ENCODE measurements at regions not wholly inside any gene's neighbourhood (a gene's known extent, or its start where the extent isn't known, plus 50 kb on each side); places are given as distances from the start of the nearest gene placed in this dataset.

DNA sequence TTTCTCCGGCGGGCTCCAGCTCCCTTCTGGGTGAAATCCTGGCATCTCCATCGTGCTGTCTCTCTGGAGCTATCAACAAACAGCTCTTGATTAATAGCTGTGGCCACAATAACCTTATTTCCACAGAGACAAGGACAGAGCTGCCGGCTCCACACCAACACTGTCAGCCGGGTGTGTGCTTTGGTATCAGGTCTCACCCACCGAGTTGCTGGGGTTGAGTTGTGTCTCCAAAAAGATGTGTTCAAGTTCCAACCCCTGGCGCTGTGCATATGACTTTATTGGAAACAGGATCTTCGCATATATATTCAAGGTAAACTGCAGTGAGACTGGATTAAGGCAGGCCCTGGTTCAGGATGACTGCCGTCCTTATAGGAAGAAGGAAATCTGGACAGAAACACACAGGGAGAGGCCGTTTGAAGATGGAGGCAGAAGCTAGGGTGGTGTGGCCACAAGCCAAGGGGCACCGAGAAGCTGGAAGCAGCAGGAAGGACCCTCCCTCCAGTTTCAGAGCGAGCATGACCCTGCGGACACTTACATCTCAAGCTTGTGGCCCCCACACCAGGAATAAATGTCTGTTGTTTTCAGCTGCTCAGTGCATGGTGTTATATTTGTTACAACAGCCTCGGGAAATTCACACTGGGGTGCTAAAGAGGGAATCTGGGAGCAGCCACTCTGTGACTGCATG, 88.4 kb upstream of the TMPRSS2 start:
- Histone ChIP-seq H3K36me3 (no peaks in the 10 kb centered on the region), H3K9ac (no peak overlapping the region), H3F3A (ENCODE audit: low read depth) (no peaks in the 10 kb centered on the region), H3K27me3 (peaks cover 7% of the 10 kb centered on the region), H3K27ac (no peak overlapping the region), H3K9me3 (ENCODE audit: low read depth) (no peaks in the 10 kb centered on the region), H3K79me2 (ENCODE audit: low read depth) (no peaks in the 10 kb centered on the region), H3K4me2 (no peak overlapping the region), H3K4me1 (no peaks in the 10 kb centered on the region), H4K20me1 (ENCODE audit: low read depth) (no peaks in the 10 kb centered on the region), H2AFZ (replicated peaks) (no peak overlapping the region), H3K4me3 (no peak overlapping the region)
- Mint-ChIP-seq H3K27me3 (ENCODE audit: insufficient read depth, low read depth) (no peaks in the 10 kb centered on the region), H3K9me3 (peaks cover 2% of the 10 kb centered on the region), H3K27ac (no peak overlapping the region), H3K4me3 (no peak overlapping the region), H3K4me1 (no peaks in the 10 kb centered on the region), H3K36me3 (no peaks in the 10 kb centered on the region)
- no peak for TF ChIP-seq EZH2phosphoT487 (IDR thresholded peaks at IDR 0.05)
- TF ChIP-seq, protein P1, sequence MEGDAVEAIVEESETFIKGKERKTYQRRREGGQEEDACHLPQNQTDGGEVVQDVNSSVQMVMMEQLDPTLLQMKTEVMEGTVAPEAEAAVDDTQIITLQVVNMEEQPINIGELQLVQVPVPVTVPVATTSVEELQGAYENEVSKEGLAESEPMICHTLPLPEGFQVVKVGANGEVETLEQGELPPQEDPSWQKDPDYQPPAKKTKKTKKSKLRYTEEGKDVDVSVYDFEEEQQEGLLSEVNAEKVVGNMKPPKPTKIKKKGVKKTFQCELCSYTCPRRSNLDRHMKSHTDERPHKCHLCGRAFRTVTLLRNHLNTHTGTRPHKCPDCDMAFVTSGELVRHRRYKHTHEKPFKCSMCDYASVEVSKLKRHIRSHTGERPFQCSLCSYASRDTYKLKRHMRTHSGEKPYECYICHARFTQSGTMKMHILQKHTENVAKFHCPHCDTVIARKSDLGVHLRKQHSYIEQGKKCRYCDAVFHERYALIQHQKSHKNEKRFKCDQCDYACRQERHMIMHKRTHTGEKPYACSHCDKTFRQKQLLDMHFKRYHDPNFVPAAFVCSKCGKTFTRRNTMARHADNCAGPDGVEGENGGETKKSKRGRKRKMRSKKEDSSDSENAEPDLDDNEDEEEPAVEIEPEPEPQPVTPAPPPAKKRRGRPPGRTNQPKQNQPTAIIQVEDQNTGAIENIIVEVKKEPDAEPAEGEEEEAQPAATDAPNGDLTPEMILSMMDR (IDR thresholded peaks at IDR 0.05) = no peak
- no peak for TF ChIP-seq EZH2 (IDR thresholded peaks at IDR 0.05)
- DNase-seq (ENCODE audit: low spot score) = no peak

DNA sequence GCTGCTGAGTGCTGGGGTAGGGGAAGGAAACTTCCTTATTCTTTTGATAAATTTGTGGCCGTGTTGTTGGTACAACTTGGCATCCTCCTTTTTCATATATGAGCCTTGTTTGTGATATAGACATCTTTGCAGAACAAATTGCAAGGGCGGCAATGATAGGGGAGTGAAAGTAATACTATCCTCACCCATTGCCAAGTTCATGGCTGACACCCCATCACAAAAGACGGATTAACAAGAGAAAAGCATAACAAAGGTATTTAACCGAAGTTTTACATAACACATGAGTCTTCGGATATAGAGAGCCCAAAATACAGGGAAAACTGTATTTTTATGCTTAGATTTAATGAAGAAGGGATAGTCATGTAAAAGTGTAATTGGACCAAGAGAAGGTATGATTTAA, 86.3 kb upstream of the TMPRSS2 start:
- Histone ChIP-seq H3K4me2 (no peak overlapping the region), H3K4me1 (no peaks in the 10 kb centered on the region), H4K20me1 (ENCODE audit: low read depth) (no peaks in the 10 kb centered on the region), H3K79me2 (ENCODE audit: low read depth) (no peaks in the 10 kb centered on the region), H2AFZ (replicated peaks) (no peak overlapping the region), H3K9me3 (ENCODE audit: low read depth) (no peaks in the 10 kb centered on the region), H3K27ac (no peak overlapping the region), H3K36me3 (no peaks in the 10 kb centered on the region), H3K9ac (no peak overlapping the region), H3K27me3 (peaks cover 7% of the 10 kb centered on the region), H3F3A (ENCODE audit: low read depth) (no peaks in the 10 kb centered on the region), H3K4me3 (no peak overlapping the region)
- peaks cover 2% of the 10 kb centered on the region for H3K9me3 Mint-ChIP-seq
- no peaks in the 10 kb centered on the region for H3K36me3 Mint-ChIP-seq
- no peaks in the 10 kb centered on the region for H3K4me1 Mint-ChIP-seq
- TF ChIP-seq EZH2 (IDR thresholded peaks at IDR 0.05) (no peak), EZH2phosphoT487 (IDR thresholded peaks at IDR 0.05) (no peak)
- TF ChIP-seq, protein P1 (IDR thresholded peaks at IDR 0.05) = no peak
- no peaks in the 10 kb centered on the region for H3K27me3 Mint-ChIP-seq (ENCODE audit: insufficient read depth, low read depth)
- DNase-seq (ENCODE audit: low spot score) = no peak
- H3K4me3 Mint-ChIP-seq = no peak overlapping the region
- H3K27ac Mint-ChIP-seq = no peak overlapping the region

DNA sequence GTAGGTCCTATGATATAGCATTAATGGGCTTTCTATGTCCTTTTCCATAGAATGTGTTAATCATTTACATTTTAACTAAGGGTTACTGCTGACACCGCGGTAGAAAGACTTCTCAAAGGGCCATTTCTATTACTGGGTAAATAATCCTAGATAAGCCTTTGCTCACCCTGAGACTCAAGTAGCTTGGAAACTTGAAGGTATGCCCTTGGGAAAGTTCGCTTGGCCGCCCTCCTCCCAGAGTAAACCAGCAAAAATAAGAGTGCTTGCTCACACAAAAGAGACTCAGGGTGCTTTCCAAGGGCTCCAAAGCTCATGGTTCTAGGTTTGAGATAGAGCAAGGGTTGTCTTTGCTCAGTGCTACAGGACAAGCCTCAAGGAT, 85.8 kb upstream of the TMPRSS2 start:
- Histone ChIP-seq H2AFZ (replicated peaks) (no peak overlapping the region), H3K9me3 (ENCODE audit: low read depth) (no peaks in the 10 kb centered on the region), H3K36me3 (no peaks in the 10 kb centered on the region), H3K4me3 (no peak overlapping the region), H3K27me3 (peaks cover 7% of the 10 kb centered on the region), H4K20me1 (ENCODE audit: low read depth) (no peaks in the 10 kb centered on the region), H3K4me2 (no peak overlapping the region), H3K4me1 (no peaks in the 10 kb centered on the region), H3K27ac (no peak overlapping the region), H3K9ac (no peak overlapping the region), H3F3A (ENCODE audit: low read depth) (no peaks in the 10 kb centered on the region), H3K79me2 (ENCODE audit: low read depth) (no peaks in the 10 kb centered on the region)
- H3K4me1 Mint-ChIP-seq = no peaks in the 10 kb centered on the region
- H3K27me3 Mint-ChIP-seq (ENCODE audit: insufficient read depth, low read depth) = no peaks in the 10 kb centered on the region
- no peak overlapping the region for H3K27ac Mint-ChIP-seq
- TF ChIP-seq, protein P1 (IDR thresholded peaks at IDR 0.05) = no peak
- TF ChIP-seq EZH2phosphoT487 (IDR thresholded peaks at IDR 0.05) (no peak), EZH2 (IDR thresholded peaks at IDR 0.05) (no peak)
- H3K4me3 Mint-ChIP-seq = no peak overlapping the region
- no peak for DNase-seq (ENCODE audit: low spot score)
- no peaks in the 10 kb centered on the region for H3K36me3 Mint-ChIP-seq
- peaks cover 2% of the 10 kb centered on the region for H3K9me3 Mint-ChIP-seq

Measured in neural progenitor cell (in vitro differentiated cells).